ENCODE measurements at regions not wholly inside any gene's neighbourhood (a gene's known extent, or its start where the extent isn't known, plus 50 kb on each side); places are given as distances from the start of the nearest gene placed in this dataset.

GRCh38 chr7:21086688-21087087, 300.0 kb upstream of the SP8 start:
- Histone ChIP-seq H3K27ac (ENCODE audit: control insufficient read depth, insufficient read depth) (no peak overlapping the region), H3K79me2 (ENCODE audit: control insufficient read depth, insufficient read depth, low read length) (no peaks in the 10 kb centered on the region), H3K4me3 (no peak overlapping the region), H4K20me1 (ENCODE audit: control insufficient read depth, insufficient read depth) (no peaks in the 10 kb centered on the region), H2AFZ (ENCODE audit: control insufficient read depth, low read depth, low read length) (no peak overlapping the region), H3K9me3 (replicated peaks; ENCODE audit: control insufficient read depth, insufficient read depth, low read length) (no peaks in the 10 kb centered on the region), H3K4me1 (ENCODE audit: control insufficient read depth, insufficient read depth, low read length) (no peaks in the 10 kb centered on the region), H3K4me2 (ENCODE audit: control insufficient read depth, insufficient read depth) (no peak overlapping the region), H3K9ac (ENCODE audit: control insufficient read depth, insufficient read depth, low read length) (no peak overlapping the region), H3K36me3 (ENCODE audit: control insufficient read depth in 2 of 2, insufficient read depth in 2 of 2, low read length in 1 of 2) (no peaks in the 10 kb centered on the region), H3K27me3 (replicated peaks in 1 of 2; ENCODE audit: control insufficient read depth in 2 of 2, insufficient read depth in 2 of 2, low read length in 1 of 2) (no peaks in the 10 kb centered on the region)
- intact Hi-C loops (cut with micrococcal nuclease; ENCODE audit: unreplicated experiment), result no loop called here
- TF ChIP-seq POU2F2 (IDR thresholded peaks at IDR 0.05; ENCODE audit: borderline replicate concordance, low read depth, low read length), result no peak
- no peak for TF ChIP-seq ZNF384 (IDR thresholded peaks at IDR 0.05; ENCODE audit: borderline replicate concordance, low read depth, low read length)
- TF ChIP-seq IKZF2 (IDR thresholded peaks at IDR 0.05), result no peak
- no peak for TF ChIP-seq CREM (IDR thresholded peaks at IDR 0.05; ENCODE audit: low read depth)
- TF ChIP-seq ELK1 (IDR thresholded peaks at IDR 0.05; ENCODE audit: low read depth, low read length), result no peak
- TF ChIP-seq EZH2 (IDR thresholded peaks at IDR 0.05; ENCODE audit: borderline replicate concordance, control insufficient read depth, low read depth, low read length), result no peak
- TF ChIP-seq USF1 (IDR thresholded peaks at IDR 0.05; ENCODE audit: borderline replicate concordance, extremely low read length, insufficient read depth, low read depth, low read length), result no peak
- no peak for TF ChIP-seq BCLAF1 (IDR thresholded peaks at IDR 0.05)
- DNase-seq (ENCODE audit: low read depth, low spot score) (no peak), ATAC-seq (no peak), FAIRE-seq (no peak)
- ChIA-PET POLR2A (no interaction called here), RAD21 (ENCODE audit: unreplicated experiment) (no interaction called here), SMC1A (ENCODE audit: uncharacterized antibody, unreplicated experiment) (no interaction called here), CTCF (no interaction called here)
- no TSS peak for BruUV-seq (replicated peaks)
- in situ Hi-C loops (cut with MboI), result no loop called here
